GM19099 (cell line): ENCODE measurements at regions not wholly inside any gene's neighbourhood (a gene's known extent, or its start where the extent isn't known, plus 50 kb on each side); places are given as distances from the start of the nearest gene placed in this dataset.

Experiments used
- POLR2A ChIP-seq: IDR thresholded peaks from 3 replicates; pipeline ENCODE4 v1.6.1; 2011; ENCODE audit warnings: low read depth; ENCODE audit not compliant: insufficient read length; ENCODE audit errors: extremely low read depth

GRCh38 chr2:36027616-36028015, 328.0 kb upstream of the CRIM1 start:
- TF ChIP-seq POLR2A = no peak

GRCh38 chr2:36013064-36013463, 342.5 kb upstream of the CRIM1 start:
- TF ChIP-seq POLR2A = no peak

- no peak for TF ChIP-seq POLR2A
Observed at GRCh38 chr2:36006444-36006843, 349.1 kb upstream of the CRIM1 start.

GRCh38 chr2:36002941-36003340, 352.6 kb upstream of the CRIM1 start:
- no peak for TF ChIP-seq POLR2A

GRCh38 chr2:35997488-35997887, 358.1 kb upstream of the CRIM1 start:
- TF ChIP-seq POLR2A = no peak

- TF ChIP-seq POLR2A = no peak
Observed at GRCh38 chr2:35989503-35989902, 366.1 kb upstream of the CRIM1 start.

GRCh38 chr2:35989040-35989439, 366.5 kb upstream of the CRIM1 start:
- TF ChIP-seq POLR2A = no peak

GRCh38 chr2:35986871-35987270, 368.7 kb upstream of the CRIM1 start:
- TF ChIP-seq POLR2A = no peak

GRCh38 chr2:35978218-35978617, 377.4 kb upstream of the CRIM1 start:
- TF ChIP-seq POLR2A = no peak

GRCh38 chr2:35976611-35977010, 379.0 kb upstream of the CRIM1 start:
- no peak for TF ChIP-seq POLR2A

GRCh38 chr2:35973737-35974132, 381.8 kb upstream of the CRIM1 start:
- no peak for TF ChIP-seq POLR2A

- TF ChIP-seq POLR2A = no peak
Observed at GRCh38 chr2:35973132-35973736, 382.3 kb upstream of the CRIM1 start.

- TF ChIP-seq POLR2A = no peak
Observed at GRCh38 chr2:35963824-35964223, 391.8 kb upstream of the CRIM1 start.

- TF ChIP-seq POLR2A = no peak
Observed at GRCh38 chr2:35963357-35963756, 392.2 kb upstream of the CRIM1 start.

GRCh38 chr2:35962585-35963146, 392.9 kb upstream of the CRIM1 start:
- TF ChIP-seq POLR2A = no peak

GRCh38 chr2:35960596-35960995, 395.0 kb upstream of the CRIM1 start:
- no peak for TF ChIP-seq POLR2A

GRCh38 chr2:35946478-35946877, 409.1 kb upstream of the CRIM1 start:
- TF ChIP-seq POLR2A = no peak
